ENCODE measurements at regions not wholly inside any gene's neighbourhood (a gene's known extent, or its start where the extent isn't known, plus 50 kb on each side); places are given as distances from the start of the nearest gene placed in this dataset.

DNA sequence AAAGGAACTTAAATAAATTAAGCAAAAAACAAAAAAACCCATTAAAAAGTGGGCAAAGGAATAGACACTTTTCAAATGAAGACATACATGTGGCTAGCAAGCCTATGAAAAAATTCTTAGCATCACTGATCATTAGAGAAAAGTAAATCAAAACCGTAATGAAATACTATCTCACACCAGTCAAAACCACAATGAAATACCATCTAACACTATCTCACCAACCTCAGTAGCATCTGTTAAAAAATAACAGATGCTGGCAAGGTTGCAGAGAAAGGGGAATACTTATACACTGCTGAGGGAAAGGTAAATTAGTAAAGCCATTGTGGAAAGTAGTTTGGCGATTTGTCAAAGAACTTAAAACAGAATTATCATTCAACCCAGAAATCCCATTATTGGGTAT lies 381.1 kb downstream of the FLRT2 start:
- TF ChIP-seq, protein P1, sequence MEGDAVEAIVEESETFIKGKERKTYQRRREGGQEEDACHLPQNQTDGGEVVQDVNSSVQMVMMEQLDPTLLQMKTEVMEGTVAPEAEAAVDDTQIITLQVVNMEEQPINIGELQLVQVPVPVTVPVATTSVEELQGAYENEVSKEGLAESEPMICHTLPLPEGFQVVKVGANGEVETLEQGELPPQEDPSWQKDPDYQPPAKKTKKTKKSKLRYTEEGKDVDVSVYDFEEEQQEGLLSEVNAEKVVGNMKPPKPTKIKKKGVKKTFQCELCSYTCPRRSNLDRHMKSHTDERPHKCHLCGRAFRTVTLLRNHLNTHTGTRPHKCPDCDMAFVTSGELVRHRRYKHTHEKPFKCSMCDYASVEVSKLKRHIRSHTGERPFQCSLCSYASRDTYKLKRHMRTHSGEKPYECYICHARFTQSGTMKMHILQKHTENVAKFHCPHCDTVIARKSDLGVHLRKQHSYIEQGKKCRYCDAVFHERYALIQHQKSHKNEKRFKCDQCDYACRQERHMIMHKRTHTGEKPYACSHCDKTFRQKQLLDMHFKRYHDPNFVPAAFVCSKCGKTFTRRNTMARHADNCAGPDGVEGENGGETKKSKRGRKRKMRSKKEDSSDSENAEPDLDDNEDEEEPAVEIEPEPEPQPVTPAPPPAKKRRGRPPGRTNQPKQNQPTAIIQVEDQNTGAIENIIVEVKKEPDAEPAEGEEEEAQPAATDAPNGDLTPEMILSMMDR (IDR thresholded peaks at IDR 0.05): no peak
- no peak for TF ChIP-seq EZH2 (IDR thresholded peaks at IDR 0.05)

All from neural progenitor cell (in vitro differentiated cells).